Memory B cell (primary cell): ENCODE measurements at regions not wholly inside any gene's neighbourhood (a gene's known extent, or its start where the extent isn't known, plus 50 kb on each side); places are given as distances from the start of the nearest gene placed in this dataset.
"Not testable (repeated sequence)": the region's sequence is repeated elsewhere in the genome, so short reads cannot be mapped to it uniquely, and the experiment has no call there.

Source experiments
- ATAC-seq: fragments of 150-1000 bp; cut with Tn5 transposase; 2 replicates; pipeline ENCODE4 v1.10.0; 2021; ENCODE audit warnings: low read depth, mild to moderate bottlenecking, moderate library complexity
- DNase-seq, 2 donors: peaks; one replicate each; pipeline ENCODE4 v3.0.0; 2022; ENCODE audit warnings: low spot score in 2 of 2
- H3K27ac Mint-ChIP-seq: one replicate; pipeline ENCODE4 v1.8.0; 2022; ENCODE audit warnings: mild to moderate bottlenecking, moderate library complexity, mixed read lengths
- H3K27me3 Mint-ChIP-seq: one replicate; pipeline ENCODE4 v1.8.0; 2022; ENCODE audit warnings: mixed read lengths
- H3K36me3 Mint-ChIP-seq: one replicate; pipeline ENCODE4 v1.8.0; 2022; ENCODE audit warnings: mild to moderate bottlenecking, mixed read lengths
- H3K4me1 Mint-ChIP-seq: one replicate; pipeline ENCODE4 v1.8.0; 2022; ENCODE audit warnings: mixed read lengths
- H3K4me3 Mint-ChIP-seq: one replicate; pipeline ENCODE4 v1.8.0; 2022; ENCODE audit warnings: mild to moderate bottlenecking, moderate library complexity, mixed read lengths
- H3K9me3 Mint-ChIP-seq: one replicate; pipeline ENCODE4 v1.8.0; 2022; ENCODE audit warnings: mixed read lengths

DNA sequence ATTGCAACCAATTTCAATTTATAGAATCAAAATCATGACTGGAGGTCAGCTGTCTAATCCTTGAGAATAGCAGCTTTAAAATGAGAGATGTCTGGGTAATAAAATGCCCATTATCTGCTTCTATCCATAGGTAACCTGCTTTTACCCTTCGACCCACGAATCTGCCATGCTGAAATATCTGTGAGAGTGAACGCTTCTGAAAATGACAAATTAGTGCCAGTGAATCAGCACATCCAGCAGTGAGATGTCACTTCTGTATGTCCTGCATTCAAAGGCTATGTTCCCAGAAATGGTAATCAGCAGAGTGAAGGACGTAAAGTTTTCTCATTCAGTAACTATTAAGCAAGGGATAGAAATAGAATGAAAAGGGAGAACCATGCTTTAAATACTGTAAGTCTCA is 532.4 kb upstream of the ITGA1 start:
- ATAC-seq (no peak), DNase-seq (no peak)
- Mint-ChIP-seq H3K36me3 (no peaks in the 10 kb centered on the region), H3K27ac (no peak overlapping the region), H3K4me3 (no peak overlapping the region), H3K9me3 (peaks cover 2% of the 10 kb centered on the region), H3K4me1 (no peaks in the 10 kb centered on the region), H3K27me3 (no peaks in the 10 kb centered on the region)

GRCh38 chr5:52262844-52263243 is 524.9 kb upstream of the ITGA1 start:
- Mint-ChIP-seq H3K27me3 (no peaks in the 10 kb centered on the region), H3K9me3 (no peaks in the 10 kb centered on the region), H3K4me1 (no peaks in the 10 kb centered on the region), H3K4me3 (no peak overlapping the region), H3K36me3 (no peaks in the 10 kb centered on the region), H3K27ac (no peak overlapping the region)
- DNase-seq: no peak
- no peak for ATAC-seq

- DNase-seq (no peak), ATAC-seq (no peak)
- H3K27ac Mint-ChIP-seq: no peak overlapping the region
- no peaks in the 10 kb centered on the region for H3K27me3 Mint-ChIP-seq
- H3K4me3 Mint-ChIP-seq: no peak overlapping the region
- peaks cover 2% of the 10 kb centered on the region for H3K9me3 Mint-ChIP-seq
- no peaks in the 10 kb centered on the region for H3K4me1 Mint-ChIP-seq
- no peaks in the 10 kb centered on the region for H3K36me3 Mint-ChIP-seq
These were observed 518.3 kb upstream of the ITGA1 start for GRCh38 chr5:52269401-52269800.

DNA sequence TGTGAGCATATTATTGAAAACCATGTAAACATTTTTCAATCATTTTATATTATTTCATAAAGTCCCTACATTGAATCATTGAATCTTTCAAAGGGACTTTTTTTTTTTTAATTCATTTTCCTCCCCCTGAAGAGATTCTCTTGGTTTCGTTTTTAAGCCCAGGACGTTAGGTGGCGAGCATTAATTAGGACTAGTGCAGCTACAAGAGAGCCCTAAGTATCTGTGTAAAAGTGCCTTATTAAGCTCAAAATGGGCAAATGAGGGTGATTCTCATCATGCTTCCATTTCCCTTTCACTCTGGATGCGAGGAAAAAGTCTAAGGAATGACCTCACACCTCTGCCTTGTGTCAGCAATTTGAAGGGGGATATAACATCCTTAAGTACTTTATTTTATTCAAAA is 517.9 kb upstream of the ITGA1 start:
- peaks cover 2% of the 10 kb centered on the region for H3K9me3 Mint-ChIP-seq
- H3K27ac Mint-ChIP-seq: no peak overlapping the region
- ATAC-seq (no peak), DNase-seq (no peak)
- H3K4me1 Mint-ChIP-seq: no peaks in the 10 kb centered on the region
- H3K4me3 Mint-ChIP-seq: no peak overlapping the region
- H3K27me3 Mint-ChIP-seq: no peaks in the 10 kb centered on the region
- no peaks in the 10 kb centered on the region for H3K36me3 Mint-ChIP-seq

- Mint-ChIP-seq H3K27ac (no peak overlapping the region), H3K27me3 (no peaks in the 10 kb centered on the region), H3K9me3 (peaks cover 2% of the 10 kb centered on the region), H3K4me3 (no peak overlapping the region), H3K4me1 (no peaks in the 10 kb centered on the region), H3K36me3 (no peaks in the 10 kb centered on the region)
- ATAC-seq (no peak), DNase-seq (no peak)
These were observed 512.1 kb upstream of the ITGA1 start for GRCh38 chr5:52275639-52276038.

- H3K27me3 Mint-ChIP-seq: no peaks in the 10 kb centered on the region
- H3K4me3 Mint-ChIP-seq: no peak overlapping the region
- no peak overlapping the region for H3K27ac Mint-ChIP-seq
- DNase-seq (no peak), ATAC-seq (no peak)
- H3K9me3 Mint-ChIP-seq: peaks cover 2% of the 10 kb centered on the region
- no peaks in the 10 kb centered on the region for H3K4me1 Mint-ChIP-seq
- no peaks in the 10 kb centered on the region for H3K36me3 Mint-ChIP-seq
These were observed 510.6 kb upstream of the ITGA1 start for GRCh38 chr5:52277101-52277500.

- Mint-ChIP-seq H3K27ac (no peak overlapping the region), H3K4me3 (no peak overlapping the region), H3K36me3 (no peaks in the 10 kb centered on the region), H3K9me3 (peaks cover 4% of the 10 kb centered on the region), H3K27me3 (no peaks in the 10 kb centered on the region), H3K4me1 (no peaks in the 10 kb centered on the region)
- DNase-seq (no peak), ATAC-seq (no peak)
These were observed 505.1 kb upstream of the ITGA1 start for GRCh38 chr5:52282647-52283046.

DNA sequence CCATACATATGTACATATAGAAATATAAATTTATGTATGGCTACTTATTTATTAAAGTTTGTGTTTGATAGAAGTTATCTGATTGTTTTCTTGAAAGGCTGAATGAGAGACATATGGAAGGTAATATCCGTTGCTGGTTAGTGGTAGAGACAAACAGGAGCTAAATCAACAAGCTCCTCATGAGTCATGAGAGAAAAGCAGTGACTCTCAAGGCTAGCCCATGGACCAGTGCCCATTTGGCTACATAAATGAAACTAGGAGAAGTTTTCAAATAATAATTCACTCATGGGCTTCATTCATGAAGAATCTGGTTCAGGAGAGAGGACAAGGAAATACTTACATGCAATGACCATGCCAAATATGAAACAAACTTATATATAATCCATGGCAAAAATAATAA is 504.5 kb upstream of the ITGA1 start:
- H3K27me3 Mint-ChIP-seq: no peaks in the 10 kb centered on the region
- ATAC-seq: no peak
- no peaks in the 10 kb centered on the region for H3K4me1 Mint-ChIP-seq
- no peak for DNase-seq
- no peaks in the 10 kb centered on the region for H3K36me3 Mint-ChIP-seq
- H3K9me3 Mint-ChIP-seq: peaks cover 4% of the 10 kb centered on the region
- no peak overlapping the region for H3K27ac Mint-ChIP-seq
- no peak overlapping the region for H3K4me3 Mint-ChIP-seq

- no peak for DNase-seq
- peaks cover 12% of the 10 kb centered on the region for H3K9me3 Mint-ChIP-seq
- no peaks in the 10 kb centered on the region for H3K36me3 Mint-ChIP-seq
- no peaks in the 10 kb centered on the region for H3K27me3 Mint-ChIP-seq
- H3K4me3 Mint-ChIP-seq: no peak overlapping the region
- H3K4me1 Mint-ChIP-seq: no peaks in the 10 kb centered on the region
- no peak for ATAC-seq
- H3K27ac Mint-ChIP-seq: no peak overlapping the region
These were observed 486.9 kb upstream of the ITGA1 start for GRCh38 chr5:52300703-52301372.

GRCh38 chr5:52304816-52305215 is 482.9 kb upstream of the ITGA1 start:
- not testable (repeated sequence) for ATAC-seq, DNase-seq, H3K4me3 Mint-ChIP-seq, H3K27ac Mint-ChIP-seq, H3K4me1 Mint-ChIP-seq, H3K36me3 Mint-ChIP-seq, H3K27me3 Mint-ChIP-seq
- H3K9me3 Mint-ChIP-seq: peaks cover 12% of the 10 kb centered on the region

DNA sequence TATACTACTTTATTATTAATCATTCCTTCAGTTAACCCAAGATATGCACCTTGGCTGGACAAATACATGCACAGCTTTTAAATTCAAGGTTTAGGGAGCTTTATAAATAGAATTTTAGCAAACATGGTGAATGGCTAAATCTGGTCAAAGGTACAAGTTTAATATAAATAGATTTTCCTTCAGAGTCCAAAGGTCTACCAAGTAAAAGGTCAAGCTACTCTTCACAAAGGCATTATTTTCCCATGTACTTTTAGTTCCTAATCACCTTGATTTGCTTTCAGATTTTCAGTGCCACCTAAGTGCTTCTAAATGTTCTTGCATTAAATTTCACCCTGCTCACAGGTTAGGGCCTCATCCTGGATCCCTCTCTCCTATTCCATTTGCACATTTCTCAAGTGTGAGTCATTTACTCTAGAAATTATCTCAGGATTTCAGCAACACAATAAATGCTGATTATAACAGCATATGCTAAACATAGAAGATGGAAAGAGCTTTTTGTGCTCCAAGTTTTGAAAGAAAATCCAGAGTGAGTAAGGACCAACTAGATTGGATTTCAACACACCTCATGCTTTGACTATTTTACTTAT is 459.4 kb upstream of the ITGA1 start:
- ATAC-seq: no peak
- no peak for DNase-seq

DNA sequence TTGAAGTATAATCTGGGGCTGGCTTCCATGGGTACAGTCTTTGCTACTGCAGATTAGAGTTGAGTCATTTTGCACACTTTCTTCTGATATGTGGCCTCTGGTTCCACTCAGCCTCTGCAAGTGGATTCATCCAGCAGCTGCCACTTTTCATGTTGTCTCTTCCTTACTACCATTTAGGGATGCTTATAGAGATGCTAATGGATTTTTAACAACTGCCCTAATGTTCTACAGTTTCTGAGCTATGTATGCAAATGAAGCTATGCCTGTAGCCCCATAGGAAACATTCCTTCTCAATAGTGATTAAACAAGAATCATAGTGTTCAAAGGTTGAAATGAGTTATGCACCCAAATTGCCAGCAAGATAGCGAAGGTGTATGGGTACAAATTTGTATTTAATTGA is 456.0 kb upstream of the ITGA1 start:
- Mint-ChIP-seq H3K36me3 (no peaks in the 10 kb centered on the region), H3K9me3 (no peaks in the 10 kb centered on the region), H3K4me3 (no peak overlapping the region), H3K27me3 (no peaks in the 10 kb centered on the region), H3K4me1 (no peaks in the 10 kb centered on the region), H3K27ac (no peak overlapping the region)
- ATAC-seq (no peak), DNase-seq (no peak)

More for the DNA sequence above, 459.4 kb upstream of the ITGA1 start:
- no peaks in the 10 kb centered on the region for H3K27me3 Mint-ChIP-seq
- H3K36me3 Mint-ChIP-seq: no peaks in the 10 kb centered on the region
- no peak overlapping the region for H3K27ac Mint-ChIP-seq
- no peaks in the 10 kb centered on the region for H3K4me1 Mint-ChIP-seq
- no peak overlapping the region for H3K4me3 Mint-ChIP-seq
- H3K9me3 Mint-ChIP-seq: no peaks in the 10 kb centered on the region

DNA sequence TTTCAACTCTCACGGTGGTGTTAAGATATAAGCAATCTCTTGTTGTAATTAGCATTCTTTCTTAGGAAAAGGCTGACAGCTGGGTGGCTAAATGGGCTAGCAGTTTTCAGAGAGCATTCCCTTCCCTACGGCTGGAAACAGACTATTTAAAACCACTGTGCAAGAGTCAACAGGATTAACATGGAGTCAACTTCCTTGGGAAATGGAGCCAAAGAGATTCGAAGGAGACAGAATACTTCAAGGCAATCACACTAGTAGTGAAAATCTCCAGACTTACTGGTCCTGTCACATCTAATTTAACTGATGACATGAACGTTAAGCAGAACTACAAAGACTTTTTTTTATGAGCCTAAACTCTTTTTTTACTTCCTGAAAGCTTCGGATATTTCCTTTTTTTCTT is 453.3 kb upstream of the ITGA1 start:
- H3K27ac Mint-ChIP-seq: no peak overlapping the region
- no peak overlapping the region for H3K4me3 Mint-ChIP-seq
- H3K27me3 Mint-ChIP-seq: no peaks in the 10 kb centered on the region
- no peak for DNase-seq
- no peak for ATAC-seq
- H3K36me3 Mint-ChIP-seq: no peaks in the 10 kb centered on the region
- no peaks in the 10 kb centered on the region for H3K9me3 Mint-ChIP-seq
- H3K4me1 Mint-ChIP-seq: no peaks in the 10 kb centered on the region

DNA sequence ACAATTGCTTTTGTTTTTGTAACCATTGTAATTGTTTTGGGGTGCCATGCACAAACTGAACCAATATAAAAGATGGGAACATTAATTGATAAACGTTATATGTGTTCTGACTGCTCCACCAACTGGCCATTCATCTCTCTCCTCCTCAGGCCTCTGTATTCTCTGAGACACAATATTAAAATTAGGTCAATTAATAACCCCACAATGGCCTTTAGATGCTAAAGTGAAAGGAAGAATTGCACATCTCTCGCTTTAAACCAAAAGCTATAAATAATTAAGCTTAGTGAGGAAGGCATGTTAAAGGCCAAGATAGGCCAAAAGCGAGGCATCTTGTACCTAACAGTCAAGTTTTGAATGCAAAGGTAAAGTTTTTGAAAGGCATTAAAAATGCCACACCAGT is 448.4 kb upstream of the ITGA1 start:
- DNase-seq (no peak), ATAC-seq (no peak)
- H3K4me1 Mint-ChIP-seq: no peaks in the 10 kb centered on the region
- no peaks in the 10 kb centered on the region for H3K9me3 Mint-ChIP-seq
- no peak overlapping the region for H3K27ac Mint-ChIP-seq
- no peaks in the 10 kb centered on the region for H3K36me3 Mint-ChIP-seq
- no peak overlapping the region for H3K4me3 Mint-ChIP-seq
- no peaks in the 10 kb centered on the region for H3K27me3 Mint-ChIP-seq

GRCh38 chr5:52342361-52342760 is 445.4 kb upstream of the ITGA1 start:
- Mint-ChIP-seq H3K4me1 (no peaks in the 10 kb centered on the region), H3K4me3 (no peak overlapping the region), H3K27ac (no peak overlapping the region), H3K9me3 (no peaks in the 10 kb centered on the region), H3K36me3 (no peaks in the 10 kb centered on the region), H3K27me3 (no peaks in the 10 kb centered on the region)
- DNase-seq (no peak), ATAC-seq (no peak)
